Mesenchymal stem cell (in vitro differentiated cells and primary cell): ENCODE measurements at regions not wholly inside any gene's neighbourhood (a gene's known extent, or its start where the extent isn't known, plus 50 kb on each side); places are given as distances from the start of the nearest gene placed in this dataset.

Experiments
- DNase-seq: peaks from one replicate; pipeline ENCODE4 v3.0.0-alpha.2; 2013
- H2AFZ ChIP-seq: one replicate; pipeline ENCODE4 v1.6.1; 2013; ENCODE audit warnings: low read depth, mild to moderate bottlenecking, control low read depth, inconsistent platforms, low read length, moderate library complexity
- H2AK5ac ChIP-seq: 2 replicates; pipeline ENCODE4 v1.6.1; 2013; ENCODE audit warnings: low read length, moderate library complexity, mild to moderate bottlenecking, inconsistent platforms; ENCODE audit not compliant: severe bottlenecking
- H2BK120ac ChIP-seq: one replicate; pipeline ENCODE4 v1.6.1; 2013; ENCODE audit warnings: low read depth, mild to moderate bottlenecking, inconsistent platforms, low read length, moderate library complexity
- H2BK12ac ChIP-seq, 2 experiments: one replicate each; pipeline ENCODE4 v1.6.1; 2013; ENCODE audit warnings: inconsistent platforms in 2 of 2, low read length in 2 of 2, mild to moderate bottlenecking in 2 of 2, moderate library complexity in 2 of 2, control low read depth in 1 of 2
- H2BK15ac ChIP-seq: one replicate; pipeline ENCODE4 v1.6.1; 2013; ENCODE audit warnings: mild to moderate bottlenecking, low read depth, inconsistent platforms; ENCODE audit not compliant: poor library complexity, severe bottlenecking
- H2BK5ac ChIP-seq: 2 replicates; pipeline ENCODE4 v1.6.1; 2013; ENCODE audit warnings: low read depth, mild to moderate bottlenecking, low read length, control low read depth, inconsistent platforms; ENCODE audit not compliant: poor library complexity, severe bottlenecking
- H3K14ac ChIP-seq, 2 experiments: one replicate each; pipeline ENCODE4 v1.6.1; 2013; ENCODE audit warnings: inconsistent platforms in 2 of 2, low read length in 2 of 2, control low read depth in 1 of 2, mild to moderate bottlenecking in 1 of 2, moderate library complexity in 1 of 2
- H3K18ac ChIP-seq, 2 experiments: one replicate each; pipeline ENCODE4 v1.6.1; 2013; ENCODE audit warnings: inconsistent platforms in 2 of 2, low read length in 2 of 2, control low read depth in 1 of 2, low read depth in 1 of 2, mild to moderate bottlenecking in 1 of 2
- H3K23ac ChIP-seq, 2 experiments: one replicate each; pipeline ENCODE4 v1.6.1; 2013; ENCODE audit warnings: inconsistent platforms in 2 of 2, low read length in 2 of 2, mild to moderate bottlenecking in 2 of 2, moderate library complexity in 2 of 2, control low read depth in 1 of 2
- H3K27ac ChIP-seq: 2 replicates; pipeline ENCODE4 v1.5.1; 2013; ENCODE audit warnings: mild to moderate bottlenecking, moderate library complexity, low read length, control low read depth, inconsistent platforms; ENCODE audit not compliant: poor library complexity, severe bottlenecking
- H3K27me3 ChIP-seq, 2 experiments: 2 replicates each; pipeline versions ENCODE4 v1.6.1 to v1.7.0; 2013; ENCODE audit warnings: low read length in 2 of 2, mild to moderate bottlenecking in 2 of 2, moderate library complexity in 2 of 2, control low read depth in 1 of 2, inconsistent platforms in 1 of 2; ENCODE audit not compliant: control insufficient read depth in 1 of 2, insufficient read depth in 1 of 2
- H3K36me3 ChIP-seq, 2 experiments: 2 replicates each; pipeline versions ENCODE4 v1.6.1 to v1.7.0; 2013; ENCODE audit warnings: low read length in 2 of 2, control low read depth in 1 of 2, inconsistent platforms in 1 of 2, low read depth in 1 of 2, mild to moderate bottlenecking in 1 of 2; ENCODE audit not compliant: insufficient read depth in 2 of 2, control insufficient read depth in 1 of 2
- H3K4ac ChIP-seq, 2 experiments: one replicate each; pipeline ENCODE4 v1.6.1; 2013; ENCODE audit warnings: inconsistent platforms in 2 of 2, low read length in 2 of 2, mild to moderate bottlenecking in 2 of 2, moderate library complexity in 2 of 2, control low read depth in 1 of 2, low read depth in 1 of 2
- H3K4me1 ChIP-seq: 2 replicates; pipeline ENCODE4 v1.6.1; 2013; ENCODE audit warnings: low read depth, low read length, control low read depth; ENCODE audit not compliant: control insufficient read depth, insufficient read depth
- H3K4me2 ChIP-seq: 2 replicates; pipeline ENCODE4 v1.6.1; 2013; ENCODE audit warnings: low read length, mild to moderate bottlenecking, inconsistent platforms; ENCODE audit not compliant: poor library complexity, severe bottlenecking
- H3K4me3 ChIP-seq, 2 experiments: 2 replicates each; pipeline versions ENCODE4 v1.5.1 to v1.7.0; 2013; ENCODE audit warnings: low read length in 2 of 2, mild to moderate bottlenecking in 2 of 2, control low read depth in 1 of 2, low read depth in 1 of 2; ENCODE audit not compliant: insufficient read depth in 1 of 2
- H3K79me1 ChIP-seq: replicated peaks from 2 replicates; pipeline ENCODE4 v1.6.1; 2013; ENCODE audit warnings: mild to moderate bottlenecking, control low read depth, low read length, inconsistent platforms; ENCODE audit not compliant: poor library complexity, severe bottlenecking
- H3K9ac ChIP-seq: 2 replicates; pipeline ENCODE4 v1.7.0; 2013; ENCODE audit warnings: mild to moderate bottlenecking, low read length, moderate library complexity
- H3K9me3 ChIP-seq: 2 replicates; pipeline ENCODE4 v1.7.0; 2013; ENCODE audit warnings: mild to moderate bottlenecking, low read length; ENCODE audit not compliant: control insufficient read depth
- H4K8ac ChIP-seq: one replicate; pipeline ENCODE4 v1.6.1; 2013; ENCODE audit warnings: inconsistent platforms, mild to moderate bottlenecking, low read length, moderate library complexity
- H4K91ac ChIP-seq: one replicate; pipeline ENCODE4 v1.6.1; 2013; ENCODE audit warnings: mild to moderate bottlenecking, low read length, inconsistent platforms
- WGBS: methylation state at CpG from one replicate; pipeline ENCODE4 v1.1.7; 2013; ENCODE audit warnings: mixed read lengths; 5-methylcytosine and 5-hydroxymethylcytosine counted together

- Histone ChIP-seq H3K27me3 (peaks cover 0 to 71% of the 10 kb centered on the region in 2 experiments), H3K4ac (no peak overlapping the region), H2BK5ac (no peak overlapping the region), H2BK12ac (no peak overlapping the region), H3K4me2 (no peak overlapping the region), H3K9ac (no peak overlapping the region), H2BK15ac (no peak overlapping the region), H3K4me1 (no peaks in the 10 kb centered on the region), H3K9me3 (peaks cover 15% of the 10 kb centered on the region), H4K8ac (no peak overlapping the region), H3K4me3 (no peak overlapping the region), H3K14ac (no peak overlapping the region), H3K79me1 (no peaks in the 10 kb centered on the region), H3K36me3 (no peaks in the 10 kb centered on the region), H4K91ac (no peak overlapping the region), H2AK5ac (no peak overlapping the region), H3K18ac (no peak overlapping the region), H3K23ac (no peak overlapping the region), H3K27ac (no peak overlapping the region), H2BK120ac (no peak overlapping the region), H2AFZ (no peak overlapping the region)
- 72% methylated on average over 4 of the region's 4 CpGs for WGBS
- DNase-seq = no peak
Measured at GRCh38 chr2:122203523-122203922, 448.1 kb downstream of the TSN start.

GRCh38 chr2:122205641-122206040 lies 450.2 kb downstream of the TSN start:
- H2AK5ac ChIP-seq = no peak overlapping the region
- no peak overlapping the region for H3K4ac ChIP-seq
- peaks cover 7% of the 10 kb centered on the region for H3K9me3 ChIP-seq
- no peak overlapping the region for H3K18ac ChIP-seq
- H3K23ac ChIP-seq = no peak overlapping the region
- no peaks in the 10 kb centered on the region for H3K36me3 ChIP-seq
- H3K27me3 ChIP-seq = peaks cover 0 to 79% of the 10 kb centered on the region in 2 experiments
- H3K4me1 ChIP-seq = no peaks in the 10 kb centered on the region
- no peak overlapping the region for H3K4me2 ChIP-seq
- H3K14ac ChIP-seq = no peak overlapping the region
- no peak overlapping the region for H4K8ac ChIP-seq
- H3K27ac ChIP-seq = no peak overlapping the region
- H2BK5ac ChIP-seq = no peak overlapping the region
- no peaks in the 10 kb centered on the region for H3K79me1 ChIP-seq
- 59% methylated on average over 2 of the region's 2 CpGs for WGBS
- no peak overlapping the region for H2BK15ac ChIP-seq
- no peak overlapping the region for H3K4me3 ChIP-seq
- no peak overlapping the region for H2BK12ac ChIP-seq
- H2AFZ ChIP-seq = no peak overlapping the region
- H3K9ac ChIP-seq = no peak overlapping the region
- H2BK120ac ChIP-seq = no peak overlapping the region
- H4K91ac ChIP-seq = no peak overlapping the region
- no peak for DNase-seq

GRCh38 chr2:122206101-122206500 lies 450.6 kb downstream of the TSN start:
- Histone ChIP-seq H3K27ac (no peak overlapping the region), H4K8ac (no peak overlapping the region), H3K9ac (no peak overlapping the region), H3K4me2 (no peak overlapping the region), H2BK120ac (no peak overlapping the region), H2BK5ac (no peak overlapping the region), H2BK12ac (no peak overlapping the region), H3K27me3 (peaks cover 0 to 74% of the 10 kb centered on the region in 2 experiments), H3K23ac (no peak overlapping the region), H3K36me3 (no peaks in the 10 kb centered on the region), H2AK5ac (no peak overlapping the region), H3K18ac (no peak overlapping the region), H3K14ac (no peak overlapping the region), H2AFZ (no peak overlapping the region), H4K91ac (no peak overlapping the region), H3K4me1 (no peaks in the 10 kb centered on the region), H3K79me1 (no peaks in the 10 kb centered on the region), H2BK15ac (no peak overlapping the region), H3K4ac (no peak overlapping the region), H3K4me3 (no peak overlapping the region), H3K9me3 (peaks cover 7% of the 10 kb centered on the region)
- 73% methylated on average over 3 of the region's 3 CpGs for WGBS
- no peak for DNase-seq

- Histone ChIP-seq H3K9me3 (no peaks in the 10 kb centered on the region), H3K4me1 (no peaks in the 10 kb centered on the region), H3K79me1 (no peaks in the 10 kb centered on the region), H3K18ac (no peak overlapping the region), H2AFZ (no peak overlapping the region), H3K23ac (no peak overlapping the region), H2BK120ac (no peak overlapping the region), H2BK12ac (no peak overlapping the region), H3K4ac (no peak overlapping the region), H4K91ac (no peak overlapping the region), H2BK15ac (no peak overlapping the region), H3K36me3 (no peaks in the 10 kb centered on the region), H3K27ac (no peak overlapping the region), H3K4me2 (no peak overlapping the region), H3K4me3 (no peak overlapping the region), H3K14ac (no peak overlapping the region), H4K8ac (no peak overlapping the region), H3K9ac (no peak overlapping the region), H2AK5ac (no peak overlapping the region), H3K27me3 (peaks cover 0 to 67% of the 10 kb centered on the region in 2 experiments), H2BK5ac (no peak overlapping the region)
- 97% methylated on average over 2 of the region's 2 CpGs for WGBS
- DNase-seq = no peak
Measured at GRCh38 chr2:122209377-122209776, 453.9 kb downstream of the TSN start.
